ENCODE measurements at regions not wholly inside any gene's neighbourhood (a gene's known extent, or its start where the extent isn't known, plus 50 kb on each side); places are given as distances from the start of the nearest gene placed in this dataset.
A peak's percentile ranks its signal among the peaks of the same experiment; 100 is the strongest.

- DNase-seq (ENCODE audit: low read depth in 4 of 4, low spot score in 2 of 4): no peak
Measured at GRCh38 chr12:69091442-69092017, 147.8 kb upstream of the CPSF6 start.

DNA sequence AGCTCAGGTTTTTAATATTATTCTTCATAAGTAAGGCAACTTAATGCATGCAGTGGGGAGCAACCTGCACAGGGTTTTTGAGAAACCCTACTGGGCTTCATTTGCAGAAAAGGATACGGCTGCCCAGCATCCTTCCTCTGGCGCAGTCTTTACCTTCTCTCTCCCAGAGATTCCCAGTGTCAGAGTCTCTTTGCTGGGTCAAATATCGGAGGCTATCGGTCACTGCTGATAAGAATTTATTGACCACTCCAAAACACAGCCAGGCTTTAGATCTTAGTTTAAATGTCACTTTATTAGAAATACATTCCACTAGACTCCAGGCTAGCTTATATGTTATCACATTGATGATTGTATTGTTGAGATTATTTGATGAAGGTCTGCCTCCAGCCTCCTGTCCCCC is 147.2 kb upstream of the CPSF6 start:
- no peak for DNase-seq (ENCODE audit: low read depth in 4 of 4, low spot score in 2 of 4)

DNA sequence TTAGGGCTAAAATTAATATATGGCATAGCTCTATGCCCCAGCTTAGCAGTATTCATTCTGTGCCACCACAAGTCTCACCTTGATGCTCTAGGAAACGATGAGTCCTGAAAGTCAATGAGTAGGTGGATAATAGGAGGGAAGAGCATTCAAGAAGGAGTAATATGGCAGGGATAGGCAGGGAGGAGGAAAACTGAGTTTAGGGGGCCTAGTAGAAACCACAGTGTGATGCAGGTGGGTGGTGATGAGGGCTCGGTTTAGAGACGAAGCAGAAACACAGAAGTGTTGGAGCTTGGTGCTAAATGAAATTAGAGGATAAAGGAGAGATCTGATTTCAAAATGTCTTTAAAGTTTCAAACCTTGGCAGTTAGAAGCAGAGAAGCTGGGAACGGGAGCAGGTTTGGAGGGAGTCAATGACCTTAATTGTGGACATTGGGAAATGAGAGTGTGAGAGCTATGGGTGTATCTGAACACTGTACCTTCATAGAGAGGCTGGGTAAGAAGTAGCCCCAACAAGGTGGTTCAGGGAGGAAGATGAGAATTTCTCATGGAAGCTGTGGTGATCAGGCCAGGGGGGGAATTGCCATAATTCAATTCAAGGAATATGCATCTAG is 144.7 kb upstream of the CPSF6 start:
- DNase-seq (ENCODE audit: low read depth in 4 of 4, low spot score in 2 of 4): no peak

GRCh38 chr12:69095765-69096477 is 143.4 kb upstream of the CPSF6 start:
- no peak for DNase-seq (ENCODE audit: low read depth in 4 of 4, low spot score in 2 of 4)

GRCh38 chr12:69096669-69097335 is 142.6 kb upstream of the CPSF6 start:
- no peak for DNase-seq (ENCODE audit: low read depth in 4 of 4, low spot score in 2 of 4)

DNA sequence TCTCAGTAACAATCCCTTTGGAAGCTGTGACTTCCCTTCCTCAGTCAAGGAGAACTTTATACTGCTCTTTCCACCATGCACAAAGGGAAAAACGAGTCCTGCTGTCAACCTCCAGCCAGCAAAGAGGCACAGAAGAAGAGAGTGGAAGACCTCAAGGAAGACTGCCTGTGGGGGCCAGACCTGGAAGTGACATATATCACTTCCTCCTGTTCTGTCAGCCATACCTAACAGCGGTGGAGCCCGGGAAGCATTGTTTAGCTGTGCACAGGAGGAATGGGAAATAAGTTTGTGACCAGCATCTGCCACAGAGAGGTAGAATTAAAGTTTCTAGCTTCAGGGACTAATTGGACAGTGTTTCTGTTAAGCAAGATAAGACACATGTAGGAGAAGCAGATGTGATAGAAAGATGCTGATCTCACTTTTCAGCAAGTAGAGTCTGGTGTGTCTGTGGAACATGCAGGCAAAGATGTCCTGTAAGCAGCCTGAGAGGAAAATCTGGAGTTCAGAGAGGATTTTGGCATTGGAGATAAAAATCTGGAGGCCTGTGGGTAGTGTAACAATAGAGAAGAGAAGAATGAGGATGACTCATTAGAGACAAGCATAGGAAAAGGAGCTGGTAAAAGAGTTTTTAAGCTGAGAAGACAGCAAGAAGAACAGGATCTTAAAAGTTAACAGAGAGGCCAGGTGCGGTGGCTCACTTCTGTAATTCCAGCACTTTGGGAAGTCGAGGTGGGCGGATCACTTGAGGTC is 141.6 kb upstream of the CPSF6 start:
- no peak for DNase-seq (ENCODE audit: low read depth in 4 of 4, low spot score in 2 of 4)

- no peak for DNase-seq (ENCODE audit: low read depth in 4 of 4, low spot score in 2 of 4)
Measured at GRCh38 chr12:69099201-69099837, 140.1 kb upstream of the CPSF6 start.

- DNase-seq (ENCODE audit: low read depth in 4 of 4, low spot score in 2 of 4): no peak
Measured at GRCh38 chr12:69101505-69101904, 137.9 kb upstream of the CPSF6 start.

GRCh38 chr12:69102856-69103255 is 136.5 kb upstream of the CPSF6 start:
- no peak for DNase-seq (ENCODE audit: low read depth in 4 of 4, low spot score in 2 of 4)

- peak; percentile 34 to 69 (median 60) for DNase-seq (ENCODE audit: low read depth in 4 of 4, low spot score in 2 of 4)
Measured at GRCh38 chr12:69105101-69105962, 134.0 kb upstream of the CPSF6 start.

DNA sequence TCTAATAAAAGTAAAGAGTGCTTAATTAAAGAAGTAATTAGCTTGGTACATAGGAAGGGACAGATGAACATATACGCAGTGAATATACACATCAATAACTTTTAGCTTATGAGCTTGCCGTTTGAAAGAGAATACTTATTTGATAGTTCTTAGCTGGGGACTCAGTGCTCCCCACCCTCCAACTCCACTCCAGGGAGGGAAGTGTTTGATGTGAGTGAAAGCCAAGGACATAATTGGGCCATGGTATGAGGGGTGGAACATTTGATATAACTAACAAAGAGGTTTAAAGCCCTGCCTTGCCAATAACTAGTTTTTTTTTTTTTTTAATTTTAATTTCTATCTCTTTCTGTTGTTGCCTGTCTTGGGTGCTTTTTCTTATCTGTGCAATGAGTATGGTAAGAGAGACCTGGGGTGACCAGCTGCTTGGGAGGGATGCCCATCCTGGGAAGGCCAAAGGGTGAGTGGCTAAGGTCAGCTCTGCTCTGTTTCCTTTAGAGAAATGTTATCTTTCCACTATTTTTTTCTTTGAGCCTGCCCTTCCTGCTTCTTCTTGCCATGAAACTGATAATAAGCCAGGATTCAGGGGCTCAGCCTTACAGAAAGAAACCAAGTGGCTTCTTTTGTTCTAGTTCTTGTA is 132.8 kb upstream of the CPSF6 start:
- no peak for DNase-seq (ENCODE audit: low read depth in 4 of 4, low spot score in 2 of 4)

GRCh38 chr12:69107541-69107940 is 131.8 kb upstream of the CPSF6 start:
- no peak for DNase-seq (ENCODE audit: low read depth in 4 of 4, low spot score in 2 of 4)

DNA sequence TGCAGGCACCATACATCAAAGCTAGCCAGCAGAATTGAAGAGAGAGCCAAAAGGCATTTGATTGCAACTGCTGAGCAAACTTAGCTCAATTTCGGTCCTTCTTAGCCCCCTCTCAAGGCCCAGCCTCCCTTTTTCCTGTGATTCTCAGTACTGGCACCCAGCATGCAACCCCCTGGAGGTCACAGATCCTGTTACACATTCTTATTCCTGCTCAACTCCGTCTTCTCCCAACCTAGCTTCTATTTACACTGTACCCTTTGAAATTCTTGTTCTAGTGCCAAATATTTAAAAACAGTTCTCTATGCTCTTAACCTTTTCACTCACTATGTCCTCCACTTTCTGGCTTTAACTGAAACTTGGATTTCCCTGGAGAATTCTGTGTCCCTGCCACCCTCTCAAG is 131.3 kb upstream of the CPSF6 start:
- DNase-seq (ENCODE audit: low read depth in 4 of 4, low spot score in 2 of 4): no peak

- no peak for DNase-seq (ENCODE audit: low read depth in 4 of 4, low spot score in 2 of 4)
Measured at GRCh38 chr12:69112616-69113015, 126.8 kb upstream of the CPSF6 start.

GRCh38 chr12:69115099-69115498 is 124.3 kb upstream of the CPSF6 start:
- no peak for DNase-seq (ENCODE audit: low read depth in 4 of 4, low spot score in 2 of 4)

DNA sequence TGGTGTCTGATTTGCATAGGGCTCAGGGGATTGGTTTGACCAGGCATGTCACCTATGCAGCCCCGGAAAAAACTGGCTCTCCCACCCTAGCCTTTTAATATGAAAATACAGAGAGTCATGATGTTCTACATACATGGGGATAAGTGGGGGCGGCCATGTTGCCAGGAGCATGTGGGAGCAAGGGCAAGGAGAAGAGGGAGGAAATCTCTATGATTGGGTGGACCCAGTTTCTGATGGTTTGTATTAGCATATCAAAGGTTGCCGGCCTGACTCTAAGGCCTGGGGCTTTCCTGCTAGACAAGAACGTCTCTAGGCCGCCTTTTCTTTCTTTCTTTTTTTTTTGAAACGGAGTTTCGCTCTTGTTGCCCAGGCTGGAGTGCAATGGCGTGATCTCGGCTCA is 123.4 kb upstream of the CPSF6 start:
- DNase-seq (ENCODE audit: low read depth in 4 of 4, low spot score in 2 of 4): no peak

GRCh38 chr12:69117566-69118266 is 121.7 kb upstream of the CPSF6 start:
- DNase-seq (ENCODE audit: low read depth in 4 of 4, low spot score in 2 of 4): no peak

GRCh38 chr12:69118516-69118915 is 120.9 kb upstream of the CPSF6 start:
- DNase-seq (ENCODE audit: low read depth in 4 of 4, low spot score in 2 of 4): no peak

Measured in left renal cortex interstitium (tissue), 4 donors.